MCF 10A (cell line): ENCODE measurements at regions not wholly inside any gene's neighbourhood (a gene's known extent, or its start where the extent isn't known, plus 50 kb on each side); places are given as distances from the start of the nearest gene placed in this dataset.
A peak's percentile ranks its signal among the peaks of the same experiment; 100 is the strongest.

Experiments used
- BruUV-seq: library from RNA; stranded (reverse); fragments of 400-500 nt; replicated peaks from 2 replicates; lab custom pipeline; 2021; lab: Mats Ljungman, UMichigan
- CTCF ChIA-PET: fragments of 300-600 bp; sonication (Branson Sonifier 250); formaldehyde crosslinking; extraction: SDS; loops from one replicate; lab custom pipeline; 2021; ENCODE audit warnings: antibody characterized with exemption, inconsistent platforms; lab: Yijun Ruan, JAX
- POLR2A ChIA-PET: fragments of 300-600, 350-650 bp; sonication (Branson Sonifier 250); formaldehyde crosslinking; extraction: SDS; loops from one replicate; lab custom pipeline; 2020; ENCODE audit warnings: antibody characterized with exemption, inconsistent platforms; lab: Yijun Ruan, JAX
- DNase-seq: peaks from one replicate; pipeline ENCODE4 v3.0.0-alpha.2; 2018; ENCODE audit not compliant: unreplicated experiment
- H3K27ac Mint-ChIP-seq: one replicate; pipeline ENCODE4 v1.8.0; 2022; ENCODE audit warnings: mild to moderate bottlenecking, low read depth, mixed read lengths; ENCODE audit not compliant: unreplicated experiment
- H3K27me3 Mint-ChIP-seq: one replicate; pipeline ENCODE4 v1.8.0; 2022; ENCODE audit warnings: mixed read lengths; ENCODE audit not compliant: insufficient read depth, unreplicated experiment
- H3K36me3 Mint-ChIP-seq: one replicate; pipeline ENCODE4 v1.8.0; 2022; ENCODE audit warnings: mild to moderate bottlenecking, moderate library complexity, mixed read lengths; ENCODE audit not compliant: insufficient read depth, unreplicated experiment
- H3K4me1 Mint-ChIP-seq: one replicate; pipeline ENCODE4 v1.8.0; 2022; ENCODE audit warnings: mixed read lengths; ENCODE audit not compliant: insufficient read depth, unreplicated experiment
- H3K4me3 Mint-ChIP-seq: one replicate; pipeline ENCODE4 v1.8.0; 2022; ENCODE audit warnings: mild to moderate bottlenecking, moderate library complexity, mixed read lengths; ENCODE audit not compliant: unreplicated experiment
- H3K9me3 Mint-ChIP-seq: one replicate; pipeline ENCODE4 v1.8.0; 2022; ENCODE audit warnings: mixed read lengths; ENCODE audit not compliant: unreplicated experiment
- CTCF ChIP-seq: fragments of 200-600 bp; IDR thresholded peaks from one replicate; pipeline ENCODE4 v1.8.0; 2022; ENCODE audit warnings: antibody characterized with exemption, mild to moderate bottlenecking; ENCODE audit not compliant: unreplicated experiment
- intact Hi-C: fragments of 100-400 bp; cut with micrococcal nuclease; formaldehyde crosslinking; loops from 2 replicates; pipeline ENCODE4 v1.14.1; 2022

GRCh38 chr12:98229540-98229924, 285.9 kb upstream of the TMPO start:
- no TSS peak for BruUV-seq
- DNase-seq, result no peak
- CTCF ChIA-PET, result no interaction called here
- Mint-ChIP-seq H3K4me1 (no peaks in the 10 kb centered on the region), H3K4me3 (no peak overlapping the region), H3K9me3 (no peaks in the 10 kb centered on the region), H3K27ac (no peak overlapping the region), H3K27me3 (peaks cover 30% of the 10 kb centered on the region), H3K36me3 (no peaks in the 10 kb centered on the region)
- POLR2A ChIA-PET, result no interaction called here
- intact Hi-C loops, result no loop called here
- no peak for TF ChIP-seq CTCF

GRCh38 chr12:98232753-98233390, 282.5 kb upstream of the TMPO start:
- no peaks in the 10 kb centered on the region for H3K36me3 Mint-ChIP-seq
- H3K27me3 Mint-ChIP-seq, result peaks cover 37% of the 10 kb centered on the region
- no peaks in the 10 kb centered on the region for H3K4me1 Mint-ChIP-seq
- no peak overlapping the region for H3K4me3 Mint-ChIP-seq
- TF ChIP-seq CTCF, result no peak
- DNase-seq, result no peak
- BruUV-seq, result no TSS peak
- POLR2A ChIA-PET, result interaction anchor here (1.1 kb wide), 1 partner anchor 136 kb away, joined by 3 read pairs; no protein-coding TSS in a partner anchor
- CTCF ChIA-PET, result no interaction called here
- intact Hi-C loops, result no loop called here
- H3K27ac Mint-ChIP-seq, result no peak overlapping the region
- H3K9me3 Mint-ChIP-seq, result no peaks in the 10 kb centered on the region

- no peak for DNase-seq
- no peak overlapping the region for H3K4me3 Mint-ChIP-seq
- CTCF ChIA-PET, result no interaction called here
- no peaks in the 10 kb centered on the region for H3K36me3 Mint-ChIP-seq
- intact Hi-C loops, result no loop called here
- TF ChIP-seq CTCF, result no peak
- H3K27me3 Mint-ChIP-seq, result peaks cover 25% of the 10 kb centered on the region
- POLR2A ChIA-PET, result no interaction called here
- peaks cover 8% of the 10 kb centered on the region for H3K4me1 Mint-ChIP-seq
- H3K27ac Mint-ChIP-seq, result no peak overlapping the region
- H3K9me3 Mint-ChIP-seq, result no peaks in the 10 kb centered on the region
- BruUV-seq, result no TSS peak
Measured at GRCh38 chr12:98235301-98235700, 280.1 kb upstream of the TMPO start.

- H3K27ac Mint-ChIP-seq, result no peak overlapping the region
- DNase-seq, result peak; percentile 70
- peaks cover 8% of the 10 kb centered on the region for H3K4me1 Mint-ChIP-seq
- TF ChIP-seq CTCF, result no peak
- CTCF ChIA-PET, result no interaction called here
- intact Hi-C loops, result no loop called here
- no peaks in the 10 kb centered on the region for H3K36me3 Mint-ChIP-seq
- no peaks in the 10 kb centered on the region for H3K9me3 Mint-ChIP-seq
- peaks cover 21% of the 10 kb centered on the region for H3K27me3 Mint-ChIP-seq
- no peak overlapping the region for H3K4me3 Mint-ChIP-seq
- BruUV-seq, result no TSS peak
- POLR2A ChIA-PET, result no interaction called here
Measured at GRCh38 chr12:98238515-98239130, 276.8 kb upstream of the TMPO start.
